Kidney (tissue), 10 donors: ENCODE measurements at regions not wholly inside any gene's neighbourhood (a gene's known extent, or its start where the extent isn't known, plus 50 kb on each side); places are given as distances from the start of the nearest gene placed in this dataset.
A peak's percentile ranks its signal among the peaks of the same experiment; 100 is the strongest.
"Not testable (repeated sequence)": the region's sequence is repeated elsewhere in the genome, so short reads cannot be mapped to it uniquely, and the experiment has no call there.

Experiments
- DNase-seq, 5 donors: peaks; one replicate each; pipeline ENCODE4 v3.0.0-alpha.2; 2013 to 2020
- FAIRE-seq: peaks from 2 replicates; lab custom pipeline; 2012; peaks lifted over from hg19 to GRCh38; lab: Jason Lieb, UNC
- H3K27ac ChIP-seq, 2 donors: one replicate each; pipeline ENCODE4 v1.7.0; 2013; ENCODE audit warnings: low read depth in 2 of 2, low read length in 2 of 2, inconsistent platforms in 1 of 2
- H3K27me3 ChIP-seq: one replicate; pipeline ENCODE4 v1.7.1; 2013; ENCODE audit warnings: low read length, inconsistent platforms; ENCODE audit not compliant: control insufficient read depth, insufficient read depth
- H3K36me3 ChIP-seq, 3 donors: one replicate each; pipeline versions ENCODE4 v1.7.0 to v1.7.1; 2013; ENCODE audit warnings: low read length in 3 of 3, control low read depth in 1 of 3, inconsistent platforms in 1 of 3; ENCODE audit not compliant: insufficient read depth in 3 of 3, control insufficient read depth in 2 of 3
- H3K4me1 ChIP-seq, 3 donors: one replicate each; pipeline versions ENCODE4 v1.7.0 to v1.7.1; 2013; ENCODE audit warnings: low read length in 3 of 3, inconsistent platforms in 1 of 3, low read depth in 1 of 3; ENCODE audit not compliant: control insufficient read depth in 2 of 3, insufficient read depth in 2 of 3
- H3K4me3 ChIP-seq, 3 donors: one replicate each; pipeline versions ENCODE4 v1.7.0 to v1.8.1; 2013; ENCODE audit warnings: low read length in 3 of 3, control low read depth in 1 of 3, inconsistent platforms in 1 of 3
- H3K9ac ChIP-seq, 3 donors: one replicate each; pipeline versions ENCODE4 v1.7.0 to v1.7.1; 2013; ENCODE audit warnings: low read length in 3 of 3, control low read depth in 1 of 3, inconsistent platforms in 1 of 3
- H3K9me3 ChIP-seq, 3 donors: one replicate each; pipeline versions ENCODE4 v1.7.0 to v1.7.1; 2013; ENCODE audit warnings: low read length in 3 of 3, control low read depth in 1 of 3, inconsistent platforms in 1 of 3; ENCODE audit not compliant: control insufficient read depth in 2 of 3, insufficient read depth in 1 of 3
- intact Hi-C: fragments of 100-400 bp; cut with DNase I; formaldehyde crosslinking; loops from one replicate; pipeline ENCODE4 v1.11.1; 2022
- donor health status: control.
- donor health status: control.
- donor health status: DM: yes; HTN: yes; CAD: no.
- donor health status: Normal renal cell carcinoma (clear cell type).

DNA sequence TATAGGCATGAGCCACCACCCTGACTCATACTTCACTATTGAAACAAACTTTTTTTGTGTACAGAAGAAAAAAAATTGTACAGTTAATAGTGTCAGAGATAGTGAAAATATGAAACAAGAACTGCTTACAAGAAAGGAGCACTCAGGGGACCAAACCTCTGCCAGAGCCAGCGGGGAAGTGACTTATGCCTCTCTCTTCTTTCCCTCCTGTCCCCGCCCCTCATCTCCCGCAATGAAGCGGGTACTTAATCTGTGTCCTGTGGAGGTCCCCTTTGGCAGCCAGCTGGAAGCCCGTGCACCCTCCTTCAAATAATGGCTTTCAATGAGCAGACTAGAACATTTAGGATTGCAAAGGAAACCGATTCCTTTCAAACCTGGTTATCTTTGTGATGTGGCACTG lies 51.5 kb downstream of the PPIAL4A start:
- intact Hi-C loops, H3K27ac ChIP-seq, H3K9me3 ChIP-seq, DNase-seq, H3K36me3 ChIP-seq, H3K27me3 ChIP-seq, FAIRE-seq, H3K9ac ChIP-seq, H3K4me3 ChIP-seq, H3K4me1 ChIP-seq: not testable (repeated sequence)

DNA sequence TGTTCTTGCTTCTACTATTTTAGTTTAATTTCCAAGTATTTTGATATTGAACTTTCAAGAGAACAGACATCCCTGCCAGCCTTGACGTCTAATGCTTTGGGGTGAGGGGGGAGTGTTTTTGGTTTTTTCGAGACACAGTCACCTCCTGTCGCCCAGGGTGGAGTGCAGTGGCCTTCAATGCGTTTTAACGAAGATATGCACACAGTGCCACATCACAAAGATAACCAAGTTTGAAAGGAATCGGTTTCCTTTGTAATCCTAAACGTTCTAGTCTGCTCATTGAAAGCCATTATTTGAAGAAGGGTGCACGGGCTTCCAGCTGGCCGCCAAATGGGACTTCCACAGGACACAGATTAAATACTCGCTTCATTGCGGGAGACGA lies 52.3 kb downstream of the PPIAL4A start:
- DNase-seq, H3K4me1 ChIP-seq, H3K9me3 ChIP-seq, H3K27me3 ChIP-seq, H3K27ac ChIP-seq, H3K36me3 ChIP-seq, FAIRE-seq, intact Hi-C loops: not testable (repeated sequence)
- Histone ChIP-seq H3K9ac (peak overlapping the region in 2 of 3 donors; percentile 32 to 58), H3K4me3 (peak overlapping the region in 2 of 3 donors; percentile 58 to 61)

DNA sequence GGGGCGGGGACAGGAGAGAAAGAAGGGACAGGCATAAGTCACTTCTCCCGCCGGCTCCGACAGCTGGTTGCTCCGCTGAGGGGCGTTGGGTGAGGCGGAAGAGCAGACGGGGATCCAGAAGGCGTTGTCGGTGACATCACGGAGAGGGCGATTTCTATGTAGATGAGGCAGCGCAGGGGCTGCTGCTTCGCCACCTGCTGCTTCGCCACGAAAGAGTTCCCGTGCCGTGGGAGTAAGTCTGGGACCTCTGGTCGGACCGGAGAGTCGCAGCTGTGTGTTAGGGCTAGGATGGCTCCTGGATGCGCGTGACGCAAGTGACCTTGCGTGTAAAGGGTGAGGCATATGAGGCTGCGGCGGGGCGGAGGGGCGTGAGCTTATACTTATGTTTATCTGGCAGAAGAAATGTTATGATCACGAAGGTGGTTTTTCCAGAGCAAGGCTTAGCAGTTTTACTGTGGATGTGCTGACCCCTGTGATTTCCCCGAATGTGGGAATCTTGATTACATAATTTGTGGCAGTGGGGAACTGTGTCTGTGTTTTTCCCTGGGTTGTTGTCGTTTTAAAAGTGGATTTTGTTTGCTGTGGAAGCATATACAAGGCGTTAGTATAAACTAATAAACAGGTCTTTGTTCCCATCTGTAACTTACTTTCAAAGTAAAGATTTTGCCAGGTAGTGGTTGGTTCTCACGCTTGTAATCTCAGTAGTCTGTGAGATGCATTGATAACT lies 52.8 kb downstream of the PPIAL4A start:
- H3K27ac ChIP-seq, H3K4me1 ChIP-seq, intact Hi-C loops, H3K9me3 ChIP-seq, H3K27me3 ChIP-seq, H3K36me3 ChIP-seq, FAIRE-seq: not testable (repeated sequence)
- peak; percentile 65 to 90 (median 76) for DNase-seq
- Histone ChIP-seq H3K9ac (peak overlapping the region; percentile 32 to 58 (median 35)), H3K4me3 (peak overlapping the region; percentile 47 to 61 (median 58))

DNA sequence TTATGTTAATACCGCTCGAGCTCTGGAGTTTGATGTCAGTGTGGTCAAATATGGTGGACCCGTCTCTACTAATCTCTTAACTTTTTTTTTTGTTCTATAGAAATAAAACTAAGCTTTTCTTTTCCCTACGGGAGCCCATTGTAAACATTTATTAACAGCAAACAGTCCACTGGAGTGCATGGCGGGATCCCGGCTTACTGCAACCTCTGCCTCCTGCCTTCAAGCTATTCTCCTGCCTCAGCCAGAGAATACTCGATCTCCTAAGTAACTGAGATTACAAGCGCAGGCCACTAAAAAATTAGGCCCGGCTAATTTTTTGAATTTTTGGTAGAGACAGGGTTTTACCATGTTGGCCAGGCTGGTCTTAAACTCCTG lies 53.4 kb downstream of the PPIAL4A start:
- intact Hi-C loops, H3K36me3 ChIP-seq, DNase-seq, H3K4me3 ChIP-seq, FAIRE-seq, H3K9ac ChIP-seq, H3K9me3 ChIP-seq, H3K4me1 ChIP-seq, H3K27ac ChIP-seq, H3K27me3 ChIP-seq: not testable (repeated sequence)

DNA sequence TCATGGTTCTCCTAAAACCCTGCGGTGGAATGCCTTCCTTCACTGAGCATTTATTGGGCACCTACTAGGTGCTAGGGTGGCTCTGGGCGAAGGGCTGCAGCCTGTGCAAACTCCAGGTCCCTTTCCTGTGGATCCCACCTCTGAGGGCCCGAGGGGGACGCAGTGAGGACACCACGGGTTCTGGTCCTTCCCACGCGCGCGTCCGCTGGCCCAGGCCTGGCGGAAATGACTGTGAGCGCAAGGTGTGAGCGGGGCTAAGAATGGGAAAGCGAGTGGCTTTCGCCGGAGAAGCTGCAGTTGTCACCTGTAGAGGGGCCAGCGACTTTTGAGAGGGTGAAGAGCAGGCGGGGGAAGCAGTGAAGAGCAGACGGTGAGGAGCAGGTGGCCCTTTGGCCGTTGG lies 55.1 kb downstream of the PPIAL4A start:
- intact Hi-C loops, H3K4me3 ChIP-seq, H3K27me3 ChIP-seq, H3K9me3 ChIP-seq, FAIRE-seq, H3K27ac ChIP-seq, H3K4me1 ChIP-seq, H3K9ac ChIP-seq, H3K36me3 ChIP-seq: not testable (repeated sequence)
- DNase-seq = peak in 1 of 5 donors; percentile 35

DNA sequence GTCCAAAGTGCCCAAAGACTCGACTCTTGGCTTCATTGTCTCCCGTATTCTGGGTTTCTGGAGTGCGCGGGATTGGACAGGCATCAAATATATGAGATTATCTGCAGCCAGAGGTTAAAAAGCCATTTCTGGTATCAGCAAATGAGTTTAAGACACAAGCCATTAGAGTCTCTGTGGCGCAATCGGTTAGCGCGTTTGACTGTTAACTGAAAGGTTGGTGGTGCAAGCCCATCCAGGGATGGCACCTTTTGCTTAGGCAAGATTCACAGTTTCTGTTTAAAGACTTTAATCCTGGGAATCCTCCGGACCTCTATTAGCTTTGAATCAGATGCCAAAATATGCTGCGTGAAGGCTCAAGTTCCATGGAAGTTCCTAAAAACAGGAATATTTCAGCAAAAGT lies 55.6 kb downstream of the PPIAL4A start:
- intact Hi-C loops, H3K9ac ChIP-seq, DNase-seq: not testable (repeated sequence)

DNA sequence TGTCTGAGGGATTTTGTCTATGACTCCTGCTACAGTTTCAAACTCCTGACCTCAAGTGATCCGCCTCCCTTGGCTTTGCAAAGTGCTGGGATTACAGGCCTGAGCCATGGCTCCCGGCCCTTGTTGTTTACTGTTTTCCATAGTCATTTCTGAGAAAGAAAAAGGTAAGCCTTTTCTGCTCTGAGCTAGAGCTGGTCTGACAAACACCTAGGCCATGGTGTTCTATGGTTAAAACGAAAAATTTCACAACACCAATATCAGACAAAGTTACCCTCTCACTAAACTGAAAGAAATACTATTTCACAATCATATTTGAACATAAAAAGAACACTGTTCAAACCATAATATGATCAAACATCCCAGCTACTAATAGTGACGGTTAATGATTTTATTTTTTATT lies 57.5 kb downstream of the PPIAL4A start:
- DNase-seq, H3K9ac ChIP-seq, H3K4me3 ChIP-seq, H3K9me3 ChIP-seq, FAIRE-seq, H3K27ac ChIP-seq, H3K36me3 ChIP-seq, H3K4me1 ChIP-seq, H3K27me3 ChIP-seq, intact Hi-C loops: not testable (repeated sequence)

More for the DNA sequence above, 55.6 kb downstream of the PPIAL4A start:
- not testable (repeated sequence) for H3K9me3 ChIP-seq, H3K27me3 ChIP-seq, H3K27ac ChIP-seq, FAIRE-seq, H3K4me1 ChIP-seq, H3K4me3 ChIP-seq, H3K36me3 ChIP-seq

DNA sequence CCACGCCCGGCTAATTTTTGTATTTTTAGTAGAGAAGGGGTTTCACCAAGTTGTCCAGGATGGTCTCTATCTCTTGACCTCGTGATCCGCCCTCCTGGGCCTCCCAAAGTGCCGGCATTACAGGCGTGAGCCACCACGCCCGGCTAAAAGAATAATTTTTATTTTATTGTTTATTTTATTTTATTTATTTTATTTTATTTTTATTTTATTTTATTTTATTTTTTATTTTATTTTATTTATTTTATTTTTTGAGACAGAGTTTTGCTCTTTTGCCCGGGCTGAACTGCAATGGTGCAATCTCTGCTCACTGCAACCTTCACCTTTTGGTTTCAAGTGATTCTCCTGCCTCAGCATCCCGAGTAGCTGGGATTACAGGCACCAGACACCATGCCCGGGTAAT lies 60.2 kb downstream of the PPIAL4A start:
- H3K36me3 ChIP-seq, intact Hi-C loops, FAIRE-seq, H3K4me1 ChIP-seq, H3K9me3 ChIP-seq, H3K4me3 ChIP-seq, H3K27ac ChIP-seq, DNase-seq, H3K27me3 ChIP-seq, H3K9ac ChIP-seq: not testable (repeated sequence)
